ENCODE measurements at regions not wholly inside any gene's neighbourhood (a gene's known extent, or its start where the extent isn't known, plus 50 kb on each side); places are given as distances from the start of the nearest gene placed in this dataset.
"Not testable (repeated sequence)": the region's sequence is repeated elsewhere in the genome, so short reads cannot be mapped to it uniquely, and the experiment has no call there.

DNA sequence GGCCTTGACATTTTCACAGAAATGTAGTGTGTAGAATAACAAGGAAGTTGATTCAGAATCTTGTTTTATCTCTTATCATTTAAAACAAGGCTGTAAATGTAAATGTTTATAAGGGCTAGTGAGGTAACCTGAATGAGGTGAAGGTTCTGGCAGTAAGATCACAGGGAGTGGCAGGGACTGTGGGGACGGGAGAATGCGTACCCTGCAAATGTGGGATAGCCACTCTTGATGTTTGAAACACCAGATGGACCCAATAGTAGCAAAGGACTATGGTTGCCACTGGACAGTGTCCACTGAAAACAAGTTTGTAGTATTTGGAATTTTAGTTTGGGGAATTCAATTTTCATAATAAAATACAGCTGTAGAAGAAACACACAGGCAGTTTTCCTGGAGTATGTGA lies 155.3 kb downstream of the FHIP1A start:
- no peak for DNase-seq

DNA sequence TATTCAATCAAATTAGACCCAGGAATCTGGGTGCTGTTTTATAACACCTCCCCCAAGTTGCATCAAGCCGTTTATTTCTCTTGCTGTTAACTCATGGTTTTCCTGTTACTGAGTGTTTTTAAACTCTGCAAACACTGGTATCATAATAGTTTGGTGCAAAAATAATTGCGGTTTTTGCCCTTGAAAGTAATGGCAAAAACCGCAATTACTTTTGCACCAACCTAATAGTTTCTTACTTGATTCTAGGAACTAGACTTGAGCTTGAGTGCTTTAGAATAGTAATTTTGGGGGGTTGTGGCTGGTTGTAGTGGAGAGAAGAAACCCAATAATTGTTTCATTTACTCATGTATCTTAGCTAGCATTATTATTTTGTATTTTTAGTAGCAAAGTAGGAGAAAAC lies 156.6 kb downstream of the FHIP1A start:
- DNase-seq: no peak

DNA sequence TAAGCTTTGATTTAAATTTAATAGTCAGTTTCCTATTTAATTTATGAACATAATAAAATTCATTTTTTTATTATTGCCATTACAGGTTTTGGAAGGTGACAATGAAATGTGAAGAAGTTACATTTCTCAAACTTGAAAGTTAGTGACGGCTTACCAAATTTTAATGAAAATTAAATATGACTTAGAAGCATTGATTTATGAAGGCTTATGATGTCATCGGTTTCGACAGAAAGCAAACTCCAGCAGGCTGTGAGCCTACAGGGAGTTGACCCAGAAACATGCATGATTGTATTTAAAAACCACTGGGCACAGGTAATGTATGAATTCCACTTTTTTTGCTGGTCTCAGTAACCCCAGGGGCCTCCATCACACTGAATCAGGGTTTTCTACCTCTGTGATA lies 157.1 kb downstream of the FHIP1A start:
- DNase-seq: no peak

DNA sequence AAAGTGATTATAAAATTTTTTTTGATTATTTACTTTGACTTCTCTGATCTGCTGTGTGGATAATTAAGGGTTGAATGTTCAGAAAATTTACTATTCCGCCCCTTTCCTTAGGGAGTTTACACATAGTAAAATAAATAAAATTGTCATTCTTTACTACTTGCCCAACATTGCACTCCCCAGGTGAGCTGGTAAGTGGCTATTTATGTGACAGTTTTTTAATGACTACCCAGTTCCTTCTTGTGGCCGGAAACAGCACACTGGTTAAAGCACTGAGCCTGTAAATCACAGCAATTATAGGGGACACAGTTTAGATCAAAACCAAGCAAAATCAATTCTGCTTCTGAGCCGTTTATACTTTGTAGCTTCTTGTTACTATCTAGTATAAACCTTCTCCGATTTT lies 158.1 kb downstream of the FHIP1A start:
- peak; percentile 55 for DNase-seq

DNA sequence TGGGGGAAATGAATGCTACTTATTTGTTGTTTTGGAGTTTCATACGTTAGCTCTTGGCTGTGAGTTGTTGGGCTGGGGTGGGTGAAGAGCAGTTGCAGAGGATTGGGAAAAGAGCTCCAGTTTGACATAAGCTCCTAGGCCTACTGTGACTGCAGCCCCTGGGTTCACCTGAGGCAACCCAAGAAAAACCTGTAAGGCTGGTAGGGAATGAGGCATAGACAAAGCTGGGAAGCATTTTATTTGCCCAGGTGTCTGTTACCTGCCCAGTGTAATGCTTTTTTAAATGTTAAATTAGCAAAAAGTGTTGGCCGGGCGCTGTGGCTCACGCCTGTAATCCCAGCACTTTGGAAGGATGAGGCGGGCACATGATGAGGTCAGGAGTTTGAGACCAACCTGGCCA lies 160.0 kb downstream of the FHIP1A start:
- no peak for DNase-seq

DNA sequence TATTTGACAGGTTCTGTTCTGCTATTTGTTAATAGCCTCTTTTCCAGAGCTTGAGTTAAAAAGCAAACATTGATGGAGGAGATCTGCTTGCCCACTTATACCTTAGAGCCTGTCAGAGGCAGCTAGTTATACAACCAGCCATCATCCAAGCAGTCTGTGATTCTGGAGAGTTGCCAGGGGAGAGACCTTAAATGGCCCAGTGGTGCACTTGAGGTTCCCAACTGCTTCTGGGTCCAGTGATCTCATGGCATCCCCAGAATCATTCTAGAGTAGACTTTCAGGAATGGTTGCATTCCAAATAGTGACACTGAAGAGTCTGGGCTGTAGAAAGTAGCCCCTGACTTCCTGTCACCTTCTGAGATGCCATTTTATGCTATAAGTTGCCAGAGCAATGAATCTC lies 160.7 kb downstream of the FHIP1A start:
- peak; percentile 25 for DNase-seq

DNA sequence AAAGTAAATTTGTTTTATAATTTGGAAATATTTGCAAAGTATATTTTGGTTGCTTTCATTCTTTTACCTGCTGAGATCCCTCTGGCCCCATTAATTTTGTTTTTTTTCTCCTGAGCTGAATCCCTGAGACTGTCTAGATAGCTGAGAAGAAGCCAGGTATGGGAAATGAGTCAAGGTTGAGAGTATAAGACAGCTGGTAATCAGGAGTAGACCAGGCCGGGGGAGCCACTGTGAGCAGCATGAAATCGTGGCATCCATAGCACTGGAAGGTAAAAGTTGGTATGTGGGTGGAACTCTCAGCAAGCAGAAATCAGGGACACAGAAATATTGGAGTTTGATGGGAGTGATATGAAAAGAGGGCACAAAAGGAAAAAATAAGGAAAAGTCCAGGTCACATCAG lies 164.5 kb downstream of the FHIP1A start:
- no peak for DNase-seq

DNA sequence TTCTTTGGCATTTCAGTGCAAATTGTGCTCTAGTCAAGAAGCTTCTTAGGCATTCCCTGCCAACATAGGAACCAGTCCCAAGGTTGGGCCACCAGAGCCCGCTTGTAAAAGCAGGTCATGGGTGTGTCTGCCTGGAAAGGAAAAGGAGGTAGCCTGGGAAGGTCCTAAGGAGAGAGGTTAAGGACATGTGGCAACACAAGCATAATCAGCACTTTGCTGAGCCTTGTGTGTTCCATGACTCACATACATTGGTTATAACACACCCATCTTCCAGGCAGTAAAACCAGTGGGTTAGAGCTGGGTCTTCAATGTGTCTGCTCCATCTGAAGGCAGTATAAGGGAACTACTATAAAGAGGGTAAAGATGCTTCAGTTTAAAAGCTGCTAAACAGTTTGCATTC lies 165.0 kb downstream of the FHIP1A start:
- no peak for DNase-seq

DNA sequence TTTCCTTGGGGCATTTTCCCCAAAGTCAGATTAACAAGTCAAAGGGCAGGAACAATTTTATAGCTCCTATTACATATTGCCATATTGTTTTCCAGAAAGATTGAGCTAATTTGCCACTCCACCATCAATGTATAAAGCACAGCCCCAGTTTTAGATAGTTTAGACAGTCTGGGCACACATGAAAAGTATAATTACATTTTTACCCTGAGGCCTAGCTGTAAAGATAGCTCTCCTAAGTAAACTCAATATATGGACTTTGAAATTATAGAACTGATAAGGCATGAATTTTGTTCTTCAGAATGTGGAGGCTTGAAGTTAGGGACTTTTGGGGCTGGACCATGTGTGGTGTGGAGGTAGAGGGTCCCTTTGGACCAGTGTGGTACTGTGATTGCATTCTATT lies 166.0 kb downstream of the FHIP1A start:
- no peak for DNase-seq

DNA sequence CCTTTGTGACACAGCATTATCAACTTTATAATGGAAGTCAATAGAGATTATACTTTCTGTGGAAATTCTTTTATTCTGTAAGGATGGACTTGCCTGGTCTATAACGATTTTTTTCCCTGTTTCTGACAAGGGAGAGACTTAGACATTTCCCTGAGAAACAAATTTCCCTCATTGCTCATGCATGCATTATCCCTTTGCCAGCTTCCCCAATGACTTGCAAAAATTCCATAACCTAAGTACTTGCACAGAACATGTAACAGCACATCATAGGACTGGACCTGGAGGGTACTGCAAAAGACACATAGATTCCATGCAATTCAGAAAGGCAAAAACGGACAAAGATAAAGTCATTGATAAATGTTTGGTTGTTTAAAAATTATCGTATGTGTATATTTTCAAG lies 166.7 kb downstream of the FHIP1A start:
- DNase-seq: no peak

DNA sequence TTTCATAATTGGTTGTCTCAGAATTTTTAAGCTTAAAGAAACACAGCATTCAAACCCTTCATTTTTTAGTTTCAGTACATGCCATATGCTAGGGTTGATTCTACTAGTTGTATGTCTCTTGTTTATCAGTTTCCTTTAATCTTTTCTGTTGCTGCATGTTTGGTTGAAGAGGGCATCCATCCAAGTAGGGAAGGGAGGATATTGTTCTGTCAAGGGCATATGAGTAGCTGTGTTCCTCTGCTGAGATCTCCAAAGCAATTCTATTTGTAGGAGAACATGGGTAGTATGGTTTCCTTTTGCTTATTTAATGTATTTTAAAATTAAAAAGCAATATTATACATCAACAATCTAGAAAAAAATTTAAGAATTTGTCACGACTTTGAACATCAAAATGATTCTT lies 167.7 kb downstream of the FHIP1A start:
- DNase-seq: no peak

DNA sequence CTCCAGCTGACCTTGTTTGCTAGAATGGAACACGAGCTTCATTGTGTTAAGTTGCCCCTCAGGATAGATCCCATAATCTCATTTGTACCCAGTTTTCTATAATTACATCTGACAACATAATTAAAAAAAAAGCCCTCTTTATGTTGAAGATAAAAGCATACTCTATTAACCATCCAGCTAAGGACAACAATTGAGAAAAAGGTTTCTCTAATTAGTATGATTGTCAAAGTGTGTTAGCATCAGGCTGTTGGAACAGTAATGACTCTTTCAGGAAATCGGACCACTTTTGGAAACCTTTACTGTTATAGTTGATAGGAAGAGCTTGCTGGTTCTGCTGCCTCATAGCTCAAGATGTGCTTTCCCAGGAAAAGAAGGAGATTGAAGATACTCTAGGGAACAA lies 172.6 kb downstream of the FHIP1A start:
- peak; percentile 86 for DNase-seq

DNA sequence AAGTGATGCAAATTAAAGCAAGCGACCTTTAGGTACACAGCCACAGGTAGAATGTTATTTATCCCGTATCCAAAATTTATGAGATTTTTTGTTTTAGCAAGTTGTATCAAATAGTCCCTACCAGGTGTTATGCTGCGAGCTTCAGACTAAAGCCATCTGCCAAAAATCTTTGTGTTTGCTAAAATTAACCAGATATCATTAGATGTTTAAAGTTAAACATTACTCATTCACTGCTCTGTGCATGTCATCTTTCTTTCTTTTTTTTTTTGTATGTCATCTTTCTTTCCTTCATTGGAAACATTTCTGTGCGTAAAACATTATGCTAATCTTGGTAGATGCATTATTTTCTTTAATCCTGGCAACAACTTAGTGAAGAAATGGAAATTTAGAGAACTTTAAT lies 173.1 kb downstream of the FHIP1A start:
- no peak for DNase-seq

DNA sequence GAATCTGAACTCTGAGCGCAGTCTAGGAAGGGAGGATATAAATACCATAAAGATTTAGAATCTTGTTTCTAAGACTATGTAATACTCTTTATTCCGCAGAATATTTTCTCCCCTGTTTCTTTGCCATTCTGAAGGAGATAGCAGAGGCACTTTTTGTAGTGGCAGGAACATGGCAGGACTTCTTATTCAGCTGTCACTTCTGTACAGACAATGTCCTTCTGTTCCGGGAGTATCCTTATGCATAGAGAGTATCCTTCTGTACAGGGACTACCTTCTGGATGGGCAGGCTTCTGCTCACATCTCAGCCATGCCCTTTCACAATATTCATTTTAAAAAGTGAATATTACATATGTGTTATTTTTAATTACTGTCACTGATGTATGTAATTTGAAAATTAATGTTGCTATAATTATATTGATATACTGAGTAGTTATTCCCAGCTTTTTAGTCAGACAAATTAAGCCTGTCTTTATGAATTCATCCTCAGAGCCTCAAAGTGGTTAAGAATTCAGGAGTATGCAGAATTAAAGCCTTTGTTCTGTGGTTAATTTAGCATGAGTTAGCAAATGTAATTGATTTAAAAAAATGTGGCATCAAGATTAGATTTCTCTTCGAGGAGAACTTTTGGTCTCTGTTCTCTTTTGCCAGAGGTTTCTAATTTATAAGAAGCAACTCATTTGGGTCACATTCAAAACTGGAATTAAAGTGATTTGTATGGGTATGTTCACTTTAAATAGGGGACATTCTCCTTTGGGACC lies 174.4 kb downstream of the FHIP1A start:
- DNase-seq: no peak

DNA sequence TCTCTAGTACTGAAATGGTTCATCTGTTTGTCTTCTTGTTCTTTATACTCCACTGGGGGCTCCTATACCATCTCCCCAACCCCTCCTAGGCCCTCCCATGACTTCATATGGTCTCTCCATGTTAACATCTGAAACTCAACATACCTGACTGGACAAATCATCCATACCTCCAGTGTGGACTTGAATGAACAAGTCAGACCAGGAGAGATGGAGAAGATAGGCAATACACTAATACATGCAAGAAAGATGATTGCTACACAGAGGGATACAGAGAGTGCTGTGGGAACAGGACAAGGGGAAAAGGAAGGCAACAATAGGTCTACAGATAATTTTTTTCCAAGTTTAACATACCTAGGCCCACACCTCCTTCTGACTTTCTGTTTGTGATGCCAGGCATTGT lies 175.1 kb downstream of the FHIP1A start:
- no peak for DNase-seq

DNA sequence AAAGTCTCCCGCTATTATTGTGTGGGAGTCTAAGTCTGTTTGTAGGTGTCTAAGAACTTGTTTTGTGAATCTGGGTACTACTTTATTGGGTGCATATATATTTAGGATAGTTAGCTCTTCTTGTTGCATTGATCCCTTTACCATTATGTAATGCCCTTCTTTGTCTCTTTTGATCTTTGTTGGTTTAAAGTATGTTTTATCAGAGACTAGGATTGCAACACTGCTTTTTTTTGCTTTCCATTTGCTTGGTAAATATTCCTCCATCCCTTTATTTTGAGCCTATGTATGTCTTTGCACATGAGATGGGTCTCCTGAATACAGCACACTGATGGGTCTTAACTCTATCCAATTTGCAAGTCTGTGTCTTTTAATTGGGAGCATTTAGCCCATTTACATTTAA lies 165.2 kb downstream of the GATB start:
- not testable (repeated sequence) for DNase-seq

DNA sequence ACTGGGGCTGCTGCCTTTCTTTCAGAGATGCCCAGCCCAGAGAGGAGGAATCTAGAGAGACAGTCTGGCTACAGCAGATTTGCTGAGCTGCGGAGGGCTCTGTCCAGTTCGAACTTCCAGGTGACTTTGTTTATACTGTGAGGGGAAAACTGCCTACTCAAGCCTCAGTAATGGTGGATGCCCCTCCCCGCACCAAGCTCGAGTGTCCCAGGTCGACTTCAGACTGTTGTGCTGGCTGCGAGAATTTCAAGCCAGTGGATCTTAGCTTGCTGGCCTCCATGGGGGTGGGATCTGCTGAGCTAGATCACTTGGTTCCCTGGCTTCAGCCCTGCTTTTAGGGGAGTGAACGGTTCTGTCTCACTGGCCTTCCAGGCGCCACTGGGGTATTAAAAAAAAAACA lies 163.1 kb downstream of the GATB start:
- DNase-seq: not testable (repeated sequence)

DNA sequence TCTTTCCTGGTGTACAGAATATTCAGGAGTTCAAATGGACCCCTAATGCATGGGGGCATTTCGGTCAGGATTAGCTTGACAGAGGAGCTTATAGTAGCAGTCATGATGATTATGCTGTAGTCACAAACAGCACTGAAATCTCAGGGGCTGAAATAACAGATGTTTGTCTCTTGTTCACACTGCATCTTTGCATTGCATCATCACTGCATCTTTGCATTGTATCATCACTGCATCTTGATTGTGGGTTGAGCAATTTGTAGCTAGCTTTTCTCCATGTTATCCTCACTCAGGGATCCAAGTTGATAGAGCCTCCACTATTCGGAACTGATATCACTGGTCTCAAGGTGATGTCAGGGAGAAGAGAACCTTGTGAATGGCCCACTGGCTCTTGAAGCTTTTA lies 160.9 kb downstream of the GATB start:
- no peak for DNase-seq

DNA sequence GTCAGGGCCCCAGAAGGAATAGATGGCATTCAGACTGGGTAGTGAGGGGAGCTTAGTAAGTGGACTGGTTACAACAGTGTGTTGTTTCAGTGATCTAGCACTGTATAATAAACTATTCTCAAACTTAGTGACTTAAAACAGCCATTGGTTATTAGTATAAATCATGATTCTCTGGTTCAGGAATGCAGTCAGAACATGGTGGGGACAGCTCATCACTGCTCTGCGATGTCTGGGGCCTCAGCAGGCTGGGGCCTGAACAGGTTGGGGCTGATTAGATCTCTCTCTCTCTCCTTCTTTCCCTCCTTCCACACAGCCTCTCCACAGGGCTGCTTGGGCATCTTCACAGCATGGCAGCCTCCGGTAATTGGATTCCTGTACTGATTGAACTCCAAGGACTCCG lies 160.4 kb downstream of the GATB start:
- no peak for DNase-seq

DNA sequence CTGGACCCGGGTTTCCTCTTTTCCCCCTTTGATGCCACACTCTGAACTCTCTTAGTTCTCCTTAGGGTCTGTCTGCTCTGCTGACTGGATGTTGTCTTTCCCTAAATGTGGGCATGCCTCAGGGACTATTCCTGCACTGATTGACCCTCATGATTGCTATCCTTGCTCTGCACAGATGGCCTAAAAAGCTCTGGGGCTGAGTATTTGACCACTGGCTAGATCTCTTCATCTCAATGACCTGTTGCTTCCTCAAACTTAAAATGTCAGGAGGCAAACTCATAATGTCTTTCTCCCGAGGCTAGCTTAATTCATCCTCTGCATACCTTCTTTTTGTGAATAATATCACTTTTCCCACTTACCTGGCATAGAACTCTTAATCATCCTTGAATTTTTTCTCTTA lies 157.4 kb downstream of the GATB start:
- no peak for DNase-seq

DNA sequence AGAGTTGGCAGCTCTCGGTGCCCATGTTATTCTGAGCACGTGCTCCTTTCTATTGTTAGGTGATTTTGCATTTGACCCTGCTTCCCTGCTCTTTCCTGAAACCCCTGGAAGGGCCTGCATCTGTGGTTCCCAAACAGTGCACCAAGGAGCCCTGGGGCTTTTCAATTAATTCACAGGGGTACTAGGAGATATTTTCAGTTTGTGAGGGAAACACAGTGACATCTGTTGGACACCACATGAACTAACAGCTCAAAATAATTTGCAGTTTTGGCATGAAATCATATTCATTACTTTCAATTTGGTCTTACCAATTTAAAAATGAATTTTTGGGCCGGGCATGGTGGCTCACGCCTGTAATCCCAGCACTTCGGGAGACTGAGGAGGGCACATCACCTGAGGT lies 156.6 kb downstream of the GATB start:
- DNase-seq: no peak

DNA sequence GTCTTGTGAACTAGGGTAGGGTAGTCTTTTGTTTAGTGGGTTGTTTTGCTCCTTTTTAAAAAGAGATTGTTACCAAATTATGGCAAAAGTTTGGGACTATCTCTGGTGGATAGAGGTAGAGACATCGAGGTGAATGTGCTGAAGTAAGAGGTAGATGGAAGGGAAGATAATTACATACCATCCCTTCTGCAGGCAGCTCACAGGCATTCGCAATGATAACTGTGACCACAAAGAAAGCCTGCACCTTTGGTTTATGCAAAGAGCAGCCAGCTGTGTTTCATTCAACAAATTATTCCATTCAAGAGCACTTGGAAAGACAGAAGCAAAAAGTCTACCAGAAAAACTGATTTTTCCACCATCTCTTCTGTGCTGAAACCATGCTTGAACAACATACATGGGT lies 155.6 kb downstream of the GATB start:
- DNase-seq: no peak

DNA sequence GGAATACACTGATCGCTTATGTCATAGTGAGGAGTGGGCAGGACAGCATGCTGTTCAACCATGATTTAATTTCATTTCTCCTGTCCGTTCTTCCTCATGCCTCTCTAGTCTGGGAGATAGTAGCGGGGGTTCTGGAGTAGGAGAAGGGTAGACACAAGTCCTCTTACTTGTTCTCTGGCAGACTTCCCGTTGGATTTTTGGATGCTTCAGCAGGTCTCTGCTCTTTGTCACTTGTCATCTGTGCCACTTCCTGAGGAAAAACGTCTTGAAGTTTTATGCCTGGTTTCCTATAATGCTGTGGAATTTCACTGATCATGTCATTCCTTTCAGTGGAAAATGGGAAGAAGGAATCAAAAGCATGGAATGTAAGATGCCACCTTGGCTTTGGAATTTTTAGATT lies 154.7 kb downstream of the GATB start:
- DNase-seq: no peak

DNA sequence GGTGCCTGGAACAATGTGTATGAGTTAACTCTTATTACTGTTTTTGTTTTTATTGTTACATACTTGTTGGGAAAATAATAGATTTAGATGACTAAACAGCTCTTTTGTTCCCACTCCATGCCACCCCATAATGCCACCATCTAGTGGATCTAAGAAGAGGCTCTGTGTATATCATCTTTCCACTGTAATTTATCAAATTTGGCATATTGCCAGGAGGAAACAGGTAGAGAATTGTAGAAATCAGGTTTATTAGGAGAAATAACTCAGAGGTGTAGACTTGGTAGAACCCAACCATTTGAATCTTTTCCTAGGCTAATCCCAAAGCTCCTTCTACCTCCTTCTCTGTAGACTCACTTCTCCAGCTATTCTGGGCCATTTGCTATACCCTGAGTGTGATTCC lies 150.6 kb downstream of the GATB start:
- DNase-seq: no peak

DNA sequence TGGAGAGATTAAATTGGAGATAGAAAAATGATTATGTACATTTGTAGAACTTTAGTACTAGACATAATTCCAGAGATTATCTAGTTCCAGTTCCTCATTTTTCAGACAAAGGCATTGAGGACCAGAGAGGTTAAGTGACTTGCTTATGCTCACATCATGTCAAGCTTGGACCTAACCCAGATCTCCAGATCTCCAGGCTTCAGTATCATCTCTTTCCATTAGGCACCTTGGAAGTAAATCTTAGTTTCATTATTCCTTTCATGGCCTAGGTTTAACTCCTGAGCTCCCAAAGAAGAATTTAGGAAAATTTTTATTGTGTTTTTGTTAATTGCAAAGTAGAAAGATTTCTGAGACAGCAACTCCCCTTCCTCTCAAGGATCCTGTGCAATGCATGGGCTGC lies 148.8 kb downstream of the GATB start:
- no peak for DNase-seq

DNA sequence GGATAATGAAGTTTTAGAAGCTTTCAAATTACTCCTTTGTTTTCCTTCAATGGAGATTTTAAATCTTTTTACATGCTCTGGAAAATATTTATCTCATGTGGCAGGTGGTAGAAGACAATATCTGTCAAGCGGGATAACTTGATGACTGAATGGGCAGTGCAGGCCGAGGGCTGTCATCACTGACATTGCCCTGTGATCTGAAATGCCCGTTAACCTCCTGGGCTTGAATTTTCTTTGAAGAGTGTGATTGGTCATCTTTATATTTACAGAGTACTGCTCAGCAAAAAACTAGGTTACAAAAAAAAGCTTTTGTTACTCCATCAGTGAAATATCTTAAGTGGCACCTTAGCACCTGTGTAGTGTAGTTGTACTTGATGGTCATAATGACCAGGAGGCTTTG lies 147.5 kb downstream of the GATB start:
- DNase-seq: no peak

Measured in NCI-H748 treated with DMSO at 0.1 percent for 48 hours (cell line).